ENCODE measurements at regions not wholly inside any gene's neighbourhood (a gene's known extent, or its start where the extent isn't known, plus 50 kb on each side); places are given as distances from the start of the nearest gene placed in this dataset.

DNA sequence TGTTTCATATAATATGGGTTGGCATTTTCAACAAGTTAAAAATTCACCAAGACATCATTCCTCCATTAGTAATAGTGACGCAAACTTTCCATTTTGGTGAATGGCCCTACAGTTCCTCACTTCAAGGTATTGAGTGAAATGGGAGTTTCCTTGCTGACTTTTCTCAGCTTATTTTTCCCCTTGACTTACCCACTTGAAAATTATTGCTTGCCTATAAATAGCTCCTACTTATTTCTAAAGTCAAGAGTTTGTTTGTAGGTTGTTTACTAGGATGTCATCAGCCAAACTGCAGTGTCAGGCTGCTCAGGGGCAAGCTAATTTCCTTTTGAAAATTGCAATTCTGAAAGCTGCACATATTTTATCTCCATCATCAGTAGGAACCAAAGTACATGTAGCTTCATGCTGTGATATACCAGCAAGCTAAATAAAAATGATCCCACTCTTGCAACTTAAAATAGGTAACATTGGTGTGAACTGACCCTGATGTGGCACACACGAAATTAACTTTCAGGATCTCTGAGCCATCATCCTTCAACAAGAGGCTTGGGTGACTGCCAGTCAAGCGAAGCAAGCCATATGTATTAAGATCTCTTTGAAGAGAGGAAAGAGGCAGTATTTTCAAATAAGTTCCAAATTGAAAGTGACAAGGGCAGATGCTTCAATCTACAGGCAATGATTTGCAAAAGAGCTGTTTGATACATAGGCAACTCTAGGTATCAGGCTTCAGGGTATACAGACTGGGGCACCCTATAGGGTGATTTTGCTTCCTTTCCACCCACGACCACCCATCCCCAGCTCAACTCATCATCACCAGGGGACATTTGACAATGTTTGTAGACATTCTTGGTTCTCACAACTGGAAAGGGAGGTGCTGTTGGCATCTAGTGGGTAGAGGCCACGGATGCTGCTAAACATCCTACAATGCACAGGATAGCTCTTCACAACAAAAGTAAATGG, 66.8 kb upstream of the RASGRP1 start:
- no peak overlapping the region for H4K8ac ChIP-seq (ENCODE audit: low read depth, low read length)
- no peaks in the 10 kb centered on the region for H3K79me1 ChIP-seq (ENCODE audit: low read length)
- H3K9ac ChIP-seq (ENCODE audit: low read length) = no peak overlapping the region
- no peak overlapping the region for H2AK5ac ChIP-seq (ENCODE audit: low read length)
- no peak overlapping the region for H4K91ac ChIP-seq (ENCODE audit: low read depth, low read length)
- no peak overlapping the region for H4K12ac ChIP-seq (ENCODE audit: low read depth, low read length)
- H3K18ac ChIP-seq (ENCODE audit: low read length) = no peak overlapping the region
- no peak overlapping the region for H2BK5ac ChIP-seq (ENCODE audit: low read depth, low read length, poor library complexity)
- WGBS (ENCODE audit: extremely low coverage, insufficient coverage, insufficient read length) = no CpG with 5 or more reads among the region's 5 CpGs
- DNase-seq = no peak
- H3K4me1 ChIP-seq (ENCODE audit: control insufficient read depth in 1 of 2, insufficient read depth in 2 of 2, low read length in 2 of 2) = no peaks in the 10 kb centered on the region
- no peak overlapping the region for H3K4me2 ChIP-seq (ENCODE audit: low read length)
- no peak overlapping the region for H2BK12ac ChIP-seq (ENCODE audit: low read length)
- no peak overlapping the region for H3K4me3 ChIP-seq (ENCODE audit: low read depth, low read length)
- H3K36me3 ChIP-seq (ENCODE audit: control insufficient read depth in 1 of 2, insufficient read depth in 2 of 2, low read length in 2 of 2) = no peaks in the 10 kb centered on the region
- no peak overlapping the region for H3K27ac ChIP-seq (ENCODE audit: low read depth, low read length)
- no peaks in the 10 kb centered on the region for H3K79me2 ChIP-seq (ENCODE audit: control insufficient read depth, insufficient read depth, low read length, poor library complexity)
- H3K14ac ChIP-seq (ENCODE audit: low read length) = no peak overlapping the region
- no peaks in the 10 kb centered on the region for H3K27me3 ChIP-seq (ENCODE audit: insufficient read depth, low read length)
- no peaks in the 10 kb centered on the region for H3K9me3 ChIP-seq (ENCODE audit: insufficient read depth, low read depth, low read length)
- H3K4ac ChIP-seq (ENCODE audit: low read depth, low read length) = no peak overlapping the region
- no peak overlapping the region for H3K23ac ChIP-seq (ENCODE audit: low read length)
- no peak overlapping the region for H2BK120ac ChIP-seq (ENCODE audit: insufficient read depth, low read length, poor library complexity)
- H2AFZ ChIP-seq (ENCODE audit: insufficient read depth, low read length, poor library complexity) = no peak overlapping the region

DNA sequence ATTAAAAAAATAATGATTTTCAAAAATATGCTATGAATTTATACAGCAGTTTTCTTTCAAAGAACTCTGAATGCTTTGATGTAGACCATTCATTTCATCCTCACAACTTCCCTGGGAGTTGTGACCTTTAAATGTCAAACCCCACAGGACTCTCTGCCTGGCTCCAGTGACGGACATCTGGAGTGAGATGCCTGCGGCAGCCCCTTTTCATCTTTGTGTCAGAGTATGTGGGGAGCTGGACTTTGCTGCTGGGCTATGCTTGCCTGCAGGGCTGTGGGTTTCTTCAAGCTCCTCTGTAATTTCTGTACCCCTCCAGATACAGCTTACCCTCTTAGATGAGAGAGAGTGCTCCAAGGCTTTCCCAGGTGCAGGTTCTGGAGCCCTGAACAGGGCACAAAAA, 70.6 kb upstream of the RASGRP1 start:
- Histone ChIP-seq H4K91ac (ENCODE audit: low read depth, low read length) (no peak overlapping the region), H3K36me3 (ENCODE audit: control insufficient read depth in 1 of 2, insufficient read depth in 2 of 2, low read length in 2 of 2) (no peaks in the 10 kb centered on the region), H2BK5ac (ENCODE audit: low read depth, low read length, poor library complexity) (no peak overlapping the region), H3K14ac (ENCODE audit: low read length) (no peak overlapping the region), H3K79me1 (ENCODE audit: low read length) (no peaks in the 10 kb centered on the region), H3K23ac (ENCODE audit: low read length) (no peak overlapping the region), H2BK12ac (ENCODE audit: low read length) (no peak overlapping the region), H3K4me3 (ENCODE audit: low read depth, low read length) (no peak overlapping the region), H3K4ac (ENCODE audit: low read depth, low read length) (no peak overlapping the region), H3K18ac (ENCODE audit: low read length) (no peak overlapping the region), H4K8ac (ENCODE audit: low read depth, low read length) (no peak overlapping the region), H2BK120ac (ENCODE audit: insufficient read depth, low read length, poor library complexity) (no peak overlapping the region), H3K4me2 (ENCODE audit: low read length) (no peak overlapping the region), H2AK5ac (ENCODE audit: low read length) (no peak overlapping the region), H4K12ac (ENCODE audit: low read depth, low read length) (no peak overlapping the region), H3K27ac (ENCODE audit: low read depth, low read length) (no peak overlapping the region), H3K4me1 (ENCODE audit: control insufficient read depth in 1 of 2, insufficient read depth in 2 of 2, low read length in 2 of 2) (no peaks in the 10 kb centered on the region), H3K27me3 (ENCODE audit: insufficient read depth, low read length) (no peaks in the 10 kb centered on the region), H3K9me3 (ENCODE audit: insufficient read depth, low read depth, low read length) (no peaks in the 10 kb centered on the region), H2AFZ (ENCODE audit: insufficient read depth, low read length, poor library complexity) (no peak overlapping the region), H3K9ac (ENCODE audit: low read length) (no peak overlapping the region), H3K79me2 (ENCODE audit: control insufficient read depth, insufficient read depth, low read length, poor library complexity) (no peaks in the 10 kb centered on the region)
- no peak for DNase-seq
- no CpG with 5 or more reads among the region's 2 CpGs for WGBS (ENCODE audit: extremely low coverage, insufficient coverage, insufficient read length)

DNA sequence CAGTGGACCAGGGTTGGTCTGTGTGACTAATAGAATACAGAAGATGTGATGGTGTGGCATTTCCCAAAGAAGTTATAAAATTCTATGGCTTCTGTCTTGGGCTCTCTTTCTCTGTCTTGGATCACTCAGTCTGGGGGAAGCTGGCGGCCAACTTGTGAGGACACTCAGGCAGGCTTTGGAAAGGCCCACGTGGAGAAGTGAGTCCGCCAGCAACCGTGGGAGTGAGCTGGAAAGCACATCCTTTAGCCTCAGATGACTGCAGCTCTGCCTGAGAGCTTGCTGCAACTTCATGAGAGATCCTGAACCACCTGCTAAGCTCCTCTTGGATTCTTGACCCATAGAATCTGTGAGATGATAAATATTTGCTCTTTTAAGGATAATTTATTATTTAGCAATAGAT, 72.0 kb upstream of the RASGRP1 start:
- Histone ChIP-seq H2AK5ac (ENCODE audit: low read length) (no peak overlapping the region), H4K91ac (ENCODE audit: low read depth, low read length) (no peak overlapping the region), H3K9me3 (ENCODE audit: insufficient read depth, low read depth, low read length) (no peaks in the 10 kb centered on the region), H2AFZ (ENCODE audit: insufficient read depth, low read length, poor library complexity) (no peak overlapping the region), H3K4me3 (ENCODE audit: low read depth, low read length) (no peak overlapping the region), H3K4me1 (ENCODE audit: control insufficient read depth in 1 of 2, insufficient read depth in 2 of 2, low read length in 2 of 2) (no peaks in the 10 kb centered on the region), H3K9ac (ENCODE audit: low read length) (no peak overlapping the region), H4K8ac (ENCODE audit: low read depth, low read length) (no peak overlapping the region), H3K4ac (ENCODE audit: low read depth, low read length) (no peak overlapping the region), H3K23ac (ENCODE audit: low read length) (no peak overlapping the region), H4K12ac (ENCODE audit: low read depth, low read length) (no peak overlapping the region), H3K36me3 (ENCODE audit: control insufficient read depth in 1 of 2, insufficient read depth in 2 of 2, low read length in 2 of 2) (no peaks in the 10 kb centered on the region), H3K18ac (ENCODE audit: low read length) (no peak overlapping the region), H3K14ac (ENCODE audit: low read length) (no peak overlapping the region), H2BK12ac (ENCODE audit: low read length) (no peak overlapping the region), H3K27me3 (ENCODE audit: insufficient read depth, low read length) (no peaks in the 10 kb centered on the region), H2BK120ac (ENCODE audit: insufficient read depth, low read length, poor library complexity) (no peak overlapping the region), H3K79me1 (ENCODE audit: low read length) (no peaks in the 10 kb centered on the region), H2BK5ac (ENCODE audit: low read depth, low read length, poor library complexity) (no peak overlapping the region), H3K79me2 (ENCODE audit: control insufficient read depth, insufficient read depth, low read length, poor library complexity) (no peaks in the 10 kb centered on the region), H3K27ac (ENCODE audit: low read depth, low read length) (no peak overlapping the region), H3K4me2 (ENCODE audit: low read length) (no peak overlapping the region)
- WGBS (ENCODE audit: extremely low coverage, insufficient coverage, insufficient read length) = no CpG with 5 or more reads among the region's 4 CpGs
- no peak for DNase-seq

DNA sequence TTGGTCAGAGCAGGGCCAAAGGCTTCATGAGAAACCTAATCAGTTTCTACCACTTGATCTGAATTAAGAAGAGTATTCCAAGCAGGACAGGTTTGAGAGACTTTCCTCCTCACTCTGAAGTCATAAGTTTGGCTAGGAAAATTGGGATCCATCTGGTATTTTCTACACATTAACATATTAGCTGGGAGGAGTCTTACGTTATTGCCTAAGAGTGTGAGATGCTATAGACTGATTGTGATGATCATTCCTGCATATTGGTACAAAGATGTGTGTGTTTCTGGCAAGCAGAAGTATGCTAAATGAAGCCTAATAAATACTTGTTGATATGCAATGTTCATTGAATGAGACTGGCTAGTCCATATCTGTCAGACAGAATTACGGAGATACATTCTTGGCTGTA, 73.5 kb upstream of the RASGRP1 start:
- Histone ChIP-seq H3K36me3 (ENCODE audit: control insufficient read depth in 1 of 2, insufficient read depth in 2 of 2, low read length in 2 of 2) (no peaks in the 10 kb centered on the region), H3K18ac (ENCODE audit: low read length) (no peak overlapping the region), H3K79me1 (ENCODE audit: low read length) (no peaks in the 10 kb centered on the region), H2AK5ac (ENCODE audit: low read length) (no peak overlapping the region), H4K8ac (ENCODE audit: low read depth, low read length) (no peak overlapping the region), H3K4me1 (ENCODE audit: control insufficient read depth in 1 of 2, insufficient read depth in 2 of 2, low read length in 2 of 2) (no peaks in the 10 kb centered on the region), H2BK120ac (ENCODE audit: insufficient read depth, low read length, poor library complexity) (no peak overlapping the region), H3K79me2 (ENCODE audit: control insufficient read depth, insufficient read depth, low read length, poor library complexity) (no peaks in the 10 kb centered on the region), H3K27ac (ENCODE audit: low read depth, low read length) (no peak overlapping the region), H3K27me3 (ENCODE audit: insufficient read depth, low read length) (no peaks in the 10 kb centered on the region), H3K4ac (ENCODE audit: low read depth, low read length) (no peak overlapping the region), H3K14ac (ENCODE audit: low read length) (no peak overlapping the region), H3K9ac (ENCODE audit: low read length) (no peak overlapping the region), H2BK5ac (ENCODE audit: low read depth, low read length, poor library complexity) (no peak overlapping the region), H3K4me2 (ENCODE audit: low read length) (no peak overlapping the region), H2BK12ac (ENCODE audit: low read length) (no peak overlapping the region), H2AFZ (ENCODE audit: insufficient read depth, low read length, poor library complexity) (no peak overlapping the region), H3K4me3 (ENCODE audit: low read depth, low read length) (no peak overlapping the region), H3K23ac (ENCODE audit: low read length) (no peak overlapping the region), H4K12ac (ENCODE audit: low read depth, low read length) (no peak overlapping the region), H4K91ac (ENCODE audit: low read depth, low read length) (no peak overlapping the region), H3K9me3 (ENCODE audit: insufficient read depth, low read depth, low read length) (no peaks in the 10 kb centered on the region)
- no peak for DNase-seq
- WGBS (ENCODE audit: extremely low coverage, insufficient coverage, insufficient read length) = no CpG with 5 or more reads among the region's 2 CpGs

Data from trophoblast cell (in vitro differentiated cells and primary cell).